Caki2 (cell line): ENCODE measurements at regions not wholly inside any gene's neighbourhood (a gene's known extent, or its start where the extent isn't known, plus 50 kb on each side); places are given as distances from the start of the nearest gene placed in this dataset.

ENCODE experiments used
- DNase-seq: peaks from one replicate; pipeline ENCODE4 v3.0.0-alpha.2; 2015; ENCODE audit warnings: low read depth
- in situ Hi-C: cut with HindIII; loops from 2 replicates; pipeline ENCODE4 v1.10.0; 2016; ENCODE audit warnings: low sequenced_read_pairs, low pct_unique_long_range_greater_than_20kb, mixed read lengths

GRCh38 chr15:77797270-77797669 is 164.6 kb upstream of the LINGO1 start:
- in situ Hi-C loops: no loop called here
- DNase-seq: no peak

- in situ Hi-C loops: no loop called here
Measured at GRCh38 chr15:77796046-77796729, 163.5 kb upstream of the LINGO1 start.

GRCh38 chr15:77795446-77795845 is 162.7 kb upstream of the LINGO1 start:
- no peak for DNase-seq
- in situ Hi-C loops: no loop called here

More at GRCh38 chr15:77796046-77796729, 163.5 kb upstream of the LINGO1 start:
- no peak for DNase-seq

- in situ Hi-C loops: no loop called here
- no peak for DNase-seq
Measured at GRCh38 chr15:77791941-77792340, 159.2 kb upstream of the LINGO1 start.

GRCh38 chr15:77790481-77790880 is 157.8 kb upstream of the LINGO1 start:
- DNase-seq: no peak
- in situ Hi-C loops: no loop called here

- in situ Hi-C loops: no loop called here
- no peak for DNase-seq
Measured at GRCh38 chr15:77786956-77787355, 154.2 kb upstream of the LINGO1 start.

- DNase-seq: no peak
- in situ Hi-C loops: no loop called here
Measured at GRCh38 chr15:77786181-77786890, 153.6 kb upstream of the LINGO1 start.

GRCh38 chr15:77784361-77785292 is 151.9 kb upstream of the LINGO1 start:
- DNase-seq: no peak
- in situ Hi-C loops: no loop called here

- no peak for DNase-seq
- in situ Hi-C loops: no loop called here
Measured at GRCh38 chr15:77783636-77784035, 150.9 kb upstream of the LINGO1 start.

GRCh38 chr15:77782691-77783090 is 150.0 kb upstream of the LINGO1 start:
- in situ Hi-C loops: no loop called here

GRCh38 chr15:77781946-77782240 is 149.2 kb upstream of the LINGO1 start:
- no peak for DNase-seq
- in situ Hi-C loops: no loop called here

More at GRCh38 chr15:77782691-77783090, 150.0 kb upstream of the LINGO1 start:
- DNase-seq: no peak

GRCh38 chr15:77781151-77781945 is 148.6 kb upstream of the LINGO1 start:
- DNase-seq: no peak
- in situ Hi-C loops: no loop called here

GRCh38 chr15:77778802-77779201 is 146.1 kb upstream of the LINGO1 start:
- no peak for DNase-seq
- in situ Hi-C loops: no loop called here

GRCh38 chr15:77775837-77776236 is 143.1 kb upstream of the LINGO1 start:
- in situ Hi-C loops: no loop called here
- DNase-seq: no peak

- in situ Hi-C loops: no loop called here
- DNase-seq: no peak
Measured at GRCh38 chr15:77775373-77775772, 142.7 kb upstream of the LINGO1 start.

GRCh38 chr15:77774350-77774749 is 141.6 kb upstream of the LINGO1 start:
- no peak for DNase-seq
- in situ Hi-C loops: no loop called here

- no peak for DNase-seq
- in situ Hi-C loops: no loop called here
Measured at GRCh38 chr15:77773903-77774302, 141.2 kb upstream of the LINGO1 start.

- DNase-seq: no peak
- in situ Hi-C loops: no loop called here
Measured at GRCh38 chr15:77772641-77773402, 140.1 kb upstream of the LINGO1 start.
